C4-2B (cell line): ENCODE measurements at regions not wholly inside any gene's neighbourhood (a gene's known extent, or its start where the extent isn't known, plus 50 kb on each side); places are given as distances from the start of the nearest gene placed in this dataset.

Experiments
- CTCF ChIP-seq: fragments of 450-650 bp; conservative IDR thresholded peaks from 2 replicates; pipeline ENCODE4 v1.5.1; 2017; ENCODE audit warnings: mild to moderate bottlenecking
- ZFX ChIP-seq: fragments of 450-650 bp; IDR thresholded peaks from 2 replicates; pipeline ENCODE4 v1.6.1; 2017

- TF ChIP-seq CTCF (no peak), ZFX (no peak)
These were observed 302.6 kb downstream of the KLF6 start for GRCh38 chr10:3482200-3482993.
